ENCODE measurements at regions not wholly inside any gene's neighbourhood (a gene's known extent, or its start where the extent isn't known, plus 50 kb on each side); places are given as distances from the start of the nearest gene placed in this dataset.

- no peak for TF ChIP-seq CTCF (conservative IDR thresholded peaks at IDR 0.05 in 1 of 2, IDR thresholded peaks at IDR 0.05 in 1 of 2; ENCODE audit: extremely low read depth in 1 of 2, insufficient read depth in 1 of 2, low read depth in 1 of 2, low read length in 2 of 2)
- TF ChIP-seq EZH2 (IDR thresholded peaks at IDR 0.05; ENCODE audit: borderline replicate concordance, low read length) = no peak
Observed at GRCh38 chr9:78644359-78644758, 347.4 kb downstream of the PSAT1 start.
